ENCODE measurements at regions not wholly inside any gene's neighbourhood (a gene's known extent, or its start where the extent isn't known, plus 50 kb on each side); places are given as distances from the start of the nearest gene placed in this dataset.

DNA sequence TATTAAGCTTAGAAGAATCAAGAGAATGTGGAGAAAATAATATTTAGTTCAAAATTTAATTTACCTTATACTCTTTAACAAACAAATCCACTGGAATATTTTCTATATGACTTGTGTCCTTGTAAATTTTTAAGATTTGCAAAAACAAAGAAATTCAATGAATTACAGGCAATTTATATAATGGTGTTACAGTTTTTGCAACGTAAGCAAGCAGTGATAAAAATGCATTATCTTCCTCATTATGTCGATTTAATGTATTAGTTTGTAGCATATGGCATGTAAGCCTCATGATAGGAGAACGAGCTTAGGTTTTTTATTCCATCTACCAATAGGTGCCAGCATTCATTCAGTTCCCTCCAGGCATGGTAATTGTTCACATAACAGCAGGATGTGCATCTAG is 100.0 kb upstream of the PCDH9 start:
- intact Hi-C loops (cut with DNase I): no loop called here
- Histone ChIP-seq H3K36me3 (no peaks in the 10 kb centered on the region), H3K27ac (no peak overlapping the region), H3K4me1 (no peaks in the 10 kb centered on the region), H3K9me3 (no peaks in the 10 kb centered on the region), H3K27me3 (no peaks in the 10 kb centered on the region), H3K4me3 (no peak overlapping the region)
- no peak for TF ChIP-seq CTCF (IDR thresholded peaks at IDR 0.05)
- no peak for DNase-seq
- ATAC-seq: no peak

- H3K4me3 ChIP-seq: no peak overlapping the region
- TF ChIP-seq CTCF (IDR thresholded peaks at IDR 0.05): no peak
These were observed 98.8 kb upstream of the PCDH9 start for GRCh38 chr13:67328895-67329294.

GRCh38 chr13:67318860-67319259 is 88.7 kb upstream of the PCDH9 start:
- Histone ChIP-seq H3K4me1 (no peaks in the 10 kb centered on the region), H3K27ac (no peak overlapping the region), H3K27me3 (no peaks in the 10 kb centered on the region), H3K36me3 (no peaks in the 10 kb centered on the region), H3K4me3 (no peak overlapping the region), H3K9me3 (no peaks in the 10 kb centered on the region)
- intact Hi-C loops (cut with DNase I): no loop called here
- DNase-seq (no peak), ATAC-seq (no peak)
- TF ChIP-seq CTCF (IDR thresholded peaks at IDR 0.05): no peak

More at GRCh38 chr13:67328895-67329294, 98.8 kb upstream of the PCDH9 start:
- no peak for ATAC-seq
- DNase-seq: no peak
- no peaks in the 10 kb centered on the region for H3K4me1 ChIP-seq
- intact Hi-C loops (cut with DNase I): no loop called here
- no peaks in the 10 kb centered on the region for H3K27me3 ChIP-seq
- no peaks in the 10 kb centered on the region for H3K36me3 ChIP-seq
- H3K9me3 ChIP-seq: no peaks in the 10 kb centered on the region
- no peak overlapping the region for H3K27ac ChIP-seq

- intact Hi-C loops (cut with DNase I): no loop called here
- ATAC-seq (no peak), DNase-seq (no peak)
- no peaks in the 10 kb centered on the region for H3K36me3 ChIP-seq
- H3K9me3 ChIP-seq: no peaks in the 10 kb centered on the region
- no peak for TF ChIP-seq CTCF (IDR thresholded peaks at IDR 0.05)
- no peaks in the 10 kb centered on the region for H3K27me3 ChIP-seq
- no peak overlapping the region for H3K4me3 ChIP-seq
- no peaks in the 10 kb centered on the region for H3K4me1 ChIP-seq
- no peak overlapping the region for H3K27ac ChIP-seq
These were observed 88.3 kb upstream of the PCDH9 start for GRCh38 chr13:67318398-67318797.

DNA sequence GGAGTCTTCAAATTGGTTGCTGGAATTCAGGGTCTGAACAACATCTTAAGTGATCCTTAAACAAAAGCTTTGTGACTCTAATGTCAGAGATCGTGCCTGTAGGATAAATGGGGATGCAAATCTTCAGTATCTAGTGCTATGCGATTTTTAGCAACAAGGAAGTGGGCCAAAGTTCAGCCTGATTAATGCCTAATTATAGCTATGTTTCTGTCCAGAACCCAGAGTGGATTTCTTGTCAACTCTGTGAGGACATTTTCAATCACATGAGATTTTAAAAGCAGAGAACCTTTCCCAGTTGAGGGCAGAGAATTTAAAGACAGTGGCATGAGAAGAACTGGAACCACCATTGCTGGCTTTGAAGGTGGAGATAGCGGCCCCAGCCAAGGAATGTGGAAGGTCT is 84.3 kb upstream of the PCDH9 start:
- Histone ChIP-seq H3K27me3 (no peaks in the 10 kb centered on the region), H3K36me3 (no peaks in the 10 kb centered on the region), H3K9me3 (no peaks in the 10 kb centered on the region), H3K27ac (no peak overlapping the region), H3K4me1 (no peaks in the 10 kb centered on the region), H3K4me3 (no peak overlapping the region)
- TF ChIP-seq CTCF (IDR thresholded peaks at IDR 0.05): no peak
- no peak for ATAC-seq
- no peak for DNase-seq
- intact Hi-C loops (cut with DNase I): no loop called here
